Prostate gland (tissue), 2 donors: ENCODE measurements at regions not wholly inside any gene's neighbourhood (a gene's known extent, or its start where the extent isn't known, plus 50 kb on each side); places are given as distances from the start of the nearest gene placed in this dataset.
A peak's percentile ranks its signal among the peaks of the same experiment; 100 is the strongest.
"Not testable (repeated sequence)": the region's sequence is repeated elsewhere in the genome, so short reads cannot be mapped to it uniquely, and the experiment has no call there.

Experiments used
- DNase-seq: peaks from one replicate; pipeline ENCODE4 v3.0.0-alpha.2; 2019; ENCODE audit warnings: low spot score
- H3K27ac ChIP-seq, 2 donors: fragments of 200-600 bp; sonication (generic); 2 replicates each; pipeline ENCODE4 v1.5.1; 2017 to 2019
- H3K27me3 ChIP-seq: fragments of 200-600 bp; sonication (generic); replicated peaks from 2 replicates; pipeline ENCODE4 v1.5.1; 2019; ENCODE audit not compliant: insufficient read depth
- H3K36me3 ChIP-seq, 2 donors: fragments of 200-600 bp; sonication (generic); 1 replicate in 1 of 2; 2 replicates in 1 of 2; pipeline versions ENCODE4 v1.5.1 to v1.8.1; 2017 to 2019
- H3K4me1 ChIP-seq: fragments of 200-600 bp; sonication (generic); replicated peaks from 2 replicates; pipeline ENCODE4 v1.5.1; 2019
- H3K4me3 ChIP-seq, 2 donors: fragments of 200-600 bp; sonication (generic); 2 replicates each; pipeline ENCODE4 v1.5.1; 2017 to 2019
- H3K9me3 ChIP-seq: fragments of 200-600 bp; sonication (generic); 2 replicates; pipeline ENCODE4 v1.5.1; 2017
- POLR2A ChIP-seq: fragments of 450-650 bp; IDR thresholded peaks from one replicate; pipeline ENCODE4 v1.6.1; 2016; ENCODE audit warnings: antibody characterized with exemption, mild to moderate bottlenecking
- POLR2AphosphoS5 ChIP-seq: sonication (generic); formaldehyde crosslinking; IDR thresholded peaks from one replicate; pipeline ENCODE4 v1.6.1; 2017; ENCODE audit warnings: antibody characterized with exemption
- WGBS: methylation state at CpG from one replicate; pipeline ENCODE4 v1.1.5; 2018; 5-methylcytosine and 5-hydroxymethylcytosine counted together
- intact Hi-C: fragments of 100-400 bp; cut with DNase I; formaldehyde crosslinking; loops from one replicate; pipeline ENCODE4 v1.14.2; 2022
- TF ChIP-seq, protein P1 (sequence below), 4 experiments: fragments of 200-600 bp in 2 of 4; fragments of 450-650 bp in 2 of 4; sonication (generic) in 2 of 4; IDR thresholded peaks; 1 replicate in 3 of 4; 2 replicates in 1 of 4; pipeline ENCODE4 v1.5.1; 2016 to 2019; ENCODE audit warnings: antibody characterized with exemption in 4 of 4, mild to moderate bottlenecking in 2 of 4, moderate library complexity in 2 of 4

DNA sequence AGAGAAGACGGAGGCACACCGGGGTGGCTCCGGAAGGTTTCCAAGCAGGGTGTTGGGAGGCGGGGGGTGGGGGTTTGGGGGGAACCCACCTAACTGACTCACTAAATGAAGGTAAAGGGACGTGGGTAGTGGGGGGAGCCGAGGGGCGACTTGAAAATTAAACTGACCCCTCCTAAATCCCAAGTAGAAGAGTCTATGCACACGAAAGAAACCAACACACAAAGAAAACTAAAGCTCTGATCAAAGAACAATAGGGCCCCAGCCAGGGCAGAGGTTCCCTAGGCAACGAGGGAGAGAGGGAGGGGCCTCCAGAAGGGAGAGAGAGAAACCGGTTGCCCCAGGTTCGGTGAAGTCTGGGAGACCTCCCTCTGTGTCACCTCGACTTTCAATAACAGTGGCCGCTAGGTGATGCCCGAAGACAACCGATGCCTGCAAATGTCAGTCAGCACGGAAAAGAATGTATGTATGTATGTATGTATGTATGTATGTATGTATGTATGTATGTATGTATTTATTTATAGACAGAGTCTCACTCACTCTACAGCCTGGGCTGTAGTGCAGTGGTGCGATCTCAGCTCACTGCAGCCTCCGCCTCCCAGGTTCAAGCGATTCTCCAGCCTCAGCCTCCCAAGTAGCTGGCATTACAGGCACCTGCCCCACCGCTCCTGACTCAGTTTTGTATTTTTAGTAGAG lies 106.7 kb upstream of the ANKRD30BL start:
- H3K4me1 ChIP-seq, intact Hi-C loops, H3K36me3 ChIP-seq, H3K27me3 ChIP-seq, H3K9me3 ChIP-seq: not testable (repeated sequence)
- Histone ChIP-seq H3K4me3 (peak overlapping the region in 1 of 2 donors; percentile 18), H3K27ac (peak overlapping the region; percentile 58 to 61)
- 19% methylated on average over 20 of the region's 20 CpGs for WGBS
- TF ChIP-seq, protein P1, sequence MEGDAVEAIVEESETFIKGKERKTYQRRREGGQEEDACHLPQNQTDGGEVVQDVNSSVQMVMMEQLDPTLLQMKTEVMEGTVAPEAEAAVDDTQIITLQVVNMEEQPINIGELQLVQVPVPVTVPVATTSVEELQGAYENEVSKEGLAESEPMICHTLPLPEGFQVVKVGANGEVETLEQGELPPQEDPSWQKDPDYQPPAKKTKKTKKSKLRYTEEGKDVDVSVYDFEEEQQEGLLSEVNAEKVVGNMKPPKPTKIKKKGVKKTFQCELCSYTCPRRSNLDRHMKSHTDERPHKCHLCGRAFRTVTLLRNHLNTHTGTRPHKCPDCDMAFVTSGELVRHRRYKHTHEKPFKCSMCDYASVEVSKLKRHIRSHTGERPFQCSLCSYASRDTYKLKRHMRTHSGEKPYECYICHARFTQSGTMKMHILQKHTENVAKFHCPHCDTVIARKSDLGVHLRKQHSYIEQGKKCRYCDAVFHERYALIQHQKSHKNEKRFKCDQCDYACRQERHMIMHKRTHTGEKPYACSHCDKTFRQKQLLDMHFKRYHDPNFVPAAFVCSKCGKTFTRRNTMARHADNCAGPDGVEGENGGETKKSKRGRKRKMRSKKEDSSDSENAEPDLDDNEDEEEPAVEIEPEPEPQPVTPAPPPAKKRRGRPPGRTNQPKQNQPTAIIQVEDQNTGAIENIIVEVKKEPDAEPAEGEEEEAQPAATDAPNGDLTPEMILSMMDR (IDR thresholded peaks at IDR 0.05) = peak in 3 of 4 experiments; percentile 57 to 90 (median 88)
- peak; percentile 62 for TF ChIP-seq POLR2AphosphoS5
- peak; percentile 91 for DNase-seq

DNA sequence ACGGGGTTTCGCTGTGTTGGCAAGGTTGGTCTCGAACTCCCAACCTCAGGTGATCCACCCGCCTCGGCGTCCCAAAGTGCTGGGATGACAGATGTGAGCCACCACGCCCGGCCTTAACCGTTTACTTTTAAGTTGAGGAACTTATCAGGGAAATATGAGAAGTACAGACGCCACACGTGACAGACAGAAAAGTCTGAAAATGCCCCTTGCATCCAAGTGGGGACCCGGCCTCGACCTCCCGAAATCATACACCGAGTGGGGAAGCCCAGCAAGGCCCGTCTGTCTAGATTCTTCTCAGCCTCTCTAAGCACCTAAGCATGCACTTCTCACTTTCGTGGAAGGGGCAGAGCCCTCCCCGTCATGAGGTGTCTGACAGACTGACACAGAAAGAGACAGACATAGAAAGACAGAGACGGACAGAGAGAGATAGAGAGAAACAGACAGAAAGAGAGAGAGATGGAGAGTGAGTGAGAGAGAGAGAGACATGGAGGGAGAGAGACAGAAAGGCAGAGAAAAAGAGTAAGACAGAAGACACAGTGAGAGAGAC lies 107.3 kb upstream of the ANKRD30BL start:
- Histone ChIP-seq H3K9me3 (no peaks in the 10 kb centered on the region), H3K4me3 (no peak overlapping the region), H3K36me3 (no peaks in the 10 kb centered on the region), H3K27me3 (no peaks in the 10 kb centered on the region), H3K27ac (no peak overlapping the region), H3K4me1 (no peaks in the 10 kb centered on the region)
- intact Hi-C loops = no loop called here
- no peak for DNase-seq
- WGBS = 67% methylated on average over 19 of the region's 19 CpGs
- TF ChIP-seq POLR2AphosphoS5 (no peak), POLR2A (no peak)
- TF ChIP-seq, protein P1 (IDR thresholded peaks at IDR 0.05) = no peak

DNA sequence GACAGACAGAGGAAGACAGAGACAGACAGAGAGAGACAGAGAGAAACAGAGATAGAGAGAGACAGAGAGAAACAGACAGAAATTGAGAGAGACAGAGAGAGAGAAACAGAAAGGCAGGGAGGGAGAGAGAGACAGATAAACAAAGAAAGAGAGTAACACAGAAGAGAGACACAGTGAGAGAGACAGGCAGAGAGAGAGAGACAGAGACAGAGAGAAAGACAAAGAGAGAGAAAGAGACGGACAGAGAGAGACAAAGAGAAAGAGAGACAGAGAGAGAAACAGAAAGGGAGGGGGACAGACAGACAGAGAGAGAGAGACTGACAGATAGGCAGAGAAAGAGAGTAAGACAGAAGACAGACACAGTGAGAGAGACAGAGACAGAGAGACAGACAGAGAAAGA lies 108.5 kb upstream of the ANKRD30BL start:
- WGBS = 88% methylated on average over 1 of the region's 1 CpG
- Histone ChIP-seq H3K27me3 (no peaks in the 10 kb centered on the region), H3K36me3 (no peaks in the 10 kb centered on the region), H3K27ac (no peak overlapping the region), H3K4me1 (no peaks in the 10 kb centered on the region), H3K4me3 (no peak overlapping the region), H3K9me3 (no peaks in the 10 kb centered on the region)
- no peak for DNase-seq
- intact Hi-C loops = no loop called here
- TF ChIP-seq POLR2AphosphoS5 (no peak), POLR2A (no peak)
- TF ChIP-seq, protein P1 (IDR thresholded peaks at IDR 0.05) = no peak

DNA sequence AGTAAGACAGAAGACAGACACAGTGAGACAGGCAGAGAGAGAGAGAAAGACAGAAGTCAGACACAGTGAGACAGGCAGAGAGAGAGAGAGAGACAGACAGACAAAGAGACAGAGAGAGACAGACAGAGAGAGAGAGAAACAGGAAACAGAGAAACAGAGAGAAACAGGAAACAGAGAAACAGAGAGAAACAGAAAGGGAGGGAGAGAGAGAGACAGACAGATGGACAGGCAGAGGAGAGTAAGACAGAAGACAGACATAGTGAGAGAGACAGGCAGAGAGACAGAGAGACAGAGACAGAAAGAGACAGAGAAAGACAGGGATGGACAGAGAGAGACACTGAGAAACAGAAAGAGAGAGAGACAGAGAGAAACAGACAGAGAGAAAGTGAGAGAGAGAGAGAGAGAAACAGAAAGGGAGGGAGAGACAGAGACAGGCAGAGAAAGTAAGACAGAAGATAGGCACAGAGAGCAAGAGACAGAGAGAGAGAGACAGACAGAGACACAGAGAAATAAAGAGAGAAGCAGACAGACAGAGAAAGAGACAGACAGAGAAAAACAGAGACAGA lies 109.3 kb upstream of the ANKRD30BL start:
- intact Hi-C loops = no loop called here

DNA sequence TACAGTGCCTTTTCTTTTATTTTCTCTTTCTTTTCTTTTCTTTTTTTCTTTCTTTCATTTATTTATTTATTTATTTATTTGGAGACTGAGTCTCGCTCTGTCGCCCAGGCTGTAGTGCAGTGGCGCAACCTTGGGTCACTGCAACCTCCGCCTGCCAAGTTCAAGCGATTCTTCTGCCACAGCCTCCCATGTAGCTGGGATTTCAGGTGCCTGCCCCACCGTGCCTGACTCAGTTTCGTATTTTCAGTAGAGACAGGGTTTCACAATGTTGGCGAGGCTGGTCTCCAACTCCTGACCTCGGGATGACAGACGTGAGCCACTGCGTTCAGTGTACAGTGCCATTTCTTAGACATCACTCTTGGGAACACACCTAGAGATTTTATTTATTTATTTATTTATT lies 110.0 kb upstream of the ANKRD30BL start:
- H3K27ac ChIP-seq, H3K9me3 ChIP-seq, H3K4me3 ChIP-seq, H3K36me3 ChIP-seq, H3K4me1 ChIP-seq, intact Hi-C loops, H3K27me3 ChIP-seq, DNase-seq: not testable (repeated sequence)
- WGBS = 92% methylated on average over 11 of the region's 11 CpGs

More for the DNA sequence above, 109.3 kb upstream of the ANKRD30BL start:
- Histone ChIP-seq H3K9me3 (no peaks in the 10 kb centered on the region), H3K27ac (no peak overlapping the region), H3K4me1 (no peaks in the 10 kb centered on the region), H3K4me3 (no peak overlapping the region), H3K27me3 (no peaks in the 10 kb centered on the region), H3K36me3 (no peaks in the 10 kb centered on the region)
- TF ChIP-seq POLR2A = no peak
- TF ChIP-seq POLR2AphosphoS5 = no peak
- TF ChIP-seq, protein P1 (IDR thresholded peaks at IDR 0.05) = no peak
- DNase-seq = no peak
